ENCODE measurements at regions not wholly inside any gene's neighbourhood (a gene's known extent, or its start where the extent isn't known, plus 50 kb on each side); places are given as distances from the start of the nearest gene placed in this dataset.

- TF ChIP-seq CTCF (IDR thresholded peaks at IDR 0.05; ENCODE audit: low read depth, low read length, missing control alignments), result no peak
Measured at GRCh38 chr6:91761621-91762020, 1174.7 kb upstream of the MAP3K7 start.

GRCh38 chr6:91754691-91755090, 1167.8 kb upstream of the MAP3K7 start:
- no peak overlapping the region for H3K4me3 ChIP-seq (ENCODE audit: low read depth, low read length)
- in situ Hi-C loops (cut with HindIII; ENCODE audit: low pct_ligation_motif_present, low sequenced_read_pairs), result no loop called here
- TF ChIP-seq CTCF (IDR thresholded peaks at IDR 0.05; ENCODE audit: low read depth, low read length, missing control alignments), result no peak
- no peak overlapping the region for H3K27ac ChIP-seq
- no peaks in the 10 kb centered on the region for H3K27me3 ChIP-seq (replicated peaks)
- no peaks in the 10 kb centered on the region for H3K36me3 ChIP-seq (replicated peaks)
- DNase-seq, result no peak

More at GRCh38 chr6:91761621-91762020, 1174.7 kb upstream of the MAP3K7 start:
- no peaks in the 10 kb centered on the region for H3K36me3 ChIP-seq (replicated peaks)
- no peaks in the 10 kb centered on the region for H3K27me3 ChIP-seq (replicated peaks)
- in situ Hi-C loops (cut with HindIII; ENCODE audit: low pct_ligation_motif_present, low sequenced_read_pairs), result no loop called here
- no peak overlapping the region for H3K27ac ChIP-seq
- no peak for DNase-seq
- no peak overlapping the region for H3K4me3 ChIP-seq (ENCODE audit: low read depth, low read length)

GRCh38 chr6:91751526-91751925, 1164.7 kb upstream of the MAP3K7 start:
- Histone ChIP-seq H3K27ac (no peak overlapping the region), H3K36me3 (replicated peaks) (no peaks in the 10 kb centered on the region), H3K4me3 (ENCODE audit: low read depth, low read length) (no peak overlapping the region), H3K27me3 (replicated peaks) (no peaks in the 10 kb centered on the region)
- in situ Hi-C loops (cut with HindIII; ENCODE audit: low pct_ligation_motif_present, low sequenced_read_pairs), result no loop called here
- no peak for TF ChIP-seq CTCF (IDR thresholded peaks at IDR 0.05; ENCODE audit: low read depth, low read length, missing control alignments)
- no peak for DNase-seq

- no peak for TF ChIP-seq CTCF (IDR thresholded peaks at IDR 0.05; ENCODE audit: low read depth, low read length, missing control alignments)
- no peaks in the 10 kb centered on the region for H3K27me3 ChIP-seq (replicated peaks)
- no peak overlapping the region for H3K27ac ChIP-seq
- H3K4me3 ChIP-seq (ENCODE audit: low read depth, low read length), result no peak overlapping the region
- in situ Hi-C loops (cut with HindIII; ENCODE audit: low pct_ligation_motif_present, low sequenced_read_pairs), result no loop called here
- H3K36me3 ChIP-seq (replicated peaks), result no peaks in the 10 kb centered on the region
- no peak for DNase-seq
Measured at GRCh38 chr6:91744566-91744965, 1157.7 kb upstream of the MAP3K7 start.

- no peak for DNase-seq
- no peaks in the 10 kb centered on the region for H3K27me3 ChIP-seq (replicated peaks)
- H3K27ac ChIP-seq, result no peak overlapping the region
- in situ Hi-C loops (cut with HindIII; ENCODE audit: low pct_ligation_motif_present, low sequenced_read_pairs), result no loop called here
- H3K4me3 ChIP-seq (ENCODE audit: low read depth, low read length), result no peak overlapping the region
- H3K36me3 ChIP-seq (replicated peaks), result no peaks in the 10 kb centered on the region
- TF ChIP-seq CTCF (IDR thresholded peaks at IDR 0.05; ENCODE audit: low read depth, low read length, missing control alignments), result no peak
Measured at GRCh38 chr6:91743756-91744155, 1156.9 kb upstream of the MAP3K7 start.

- Histone ChIP-seq H3K36me3 (replicated peaks) (no peaks in the 10 kb centered on the region), H3K27me3 (replicated peaks) (no peaks in the 10 kb centered on the region), H3K27ac (no peak overlapping the region), H3K4me3 (ENCODE audit: low read depth, low read length) (no peak overlapping the region)
- no peak for DNase-seq
- no peak for TF ChIP-seq CTCF (IDR thresholded peaks at IDR 0.05; ENCODE audit: low read depth, low read length, missing control alignments)
- in situ Hi-C loops (cut with HindIII; ENCODE audit: low pct_ligation_motif_present, low sequenced_read_pairs), result no loop called here
Measured at GRCh38 chr6:91731939-91732338, 1145.1 kb upstream of the MAP3K7 start.

Data from brain microvascular endothelial cell (primary cell).